Gastrocnemius medialis (tissue), 4 donors: ENCODE measurements at regions not wholly inside any gene's neighbourhood (a gene's known extent, or its start where the extent isn't known, plus 50 kb on each side); places are given as distances from the start of the nearest gene placed in this dataset.

ENCODE experiments used
- ATAC-seq, 2 donors: fragments of 150-250 bp; one replicate each; pipeline ENCODE4 v1.9.1; 2016
- DNase-seq, 2 donors: peaks; one replicate each; pipeline ENCODE4 v3.0.0-alpha.2; 2019
- H3K27ac ChIP-seq, 4 donors: fragments of 200-600 bp; sonication (generic); 1 replicate in 1 of 4; 2 replicates in 3 of 4; pipeline ENCODE4 v1.5.1; 2016 to 2018; ENCODE audit warnings: mild to moderate bottlenecking in 2 of 4, moderate library complexity in 1 of 4
- H3K27me3 ChIP-seq, 3 donors: fragments of 200-600 bp; sonication (generic) in 2 of 3; 1 replicate in 1 of 3; 2 replicates in 2 of 3; pipeline versions ENCODE4 v1.5.1 to v1.6.0; 2016 to 2019; ENCODE audit warnings: mild to moderate bottlenecking in 1 of 3, moderate library complexity in 1 of 3
- H3K36me3 ChIP-seq, 2 donors: fragments of 200-600 bp; sonication (generic) in 1 of 2; one replicate each; pipeline ENCODE4 v1.5.1; 2017 to 2018
- H3K4me1 ChIP-seq, 2 donors: fragments of 200-600 bp; sonication (generic) in 1 of 2; one replicate each; pipeline ENCODE4 v1.5.1; 2016 to 2017; ENCODE audit warnings: mild to moderate bottlenecking in 2 of 2
- H3K4me3 ChIP-seq, 4 donors: fragments of 200-600 bp; sonication (generic) in 3 of 4; 1 replicate in 1 of 4; 2 replicates in 3 of 4; pipeline ENCODE4 v1.5.1; 2016 to 2019; ENCODE audit warnings: mild to moderate bottlenecking in 2 of 4
- H3K9me3 ChIP-seq, 3 donors: fragments of 200-600 bp; sonication (generic) in 2 of 3; 1 replicate in 1 of 3; 2 replicates in 2 of 3; pipeline ENCODE4 v1.5.1; 2016 to 2019
- POLR2A ChIP-seq, 2 donors: fragments of 450-650 bp; IDR thresholded peaks; one replicate each; pipeline ENCODE4 v1.6.1; 2017; ENCODE audit warnings: antibody characterized with exemption in 2 of 2, mild to moderate bottlenecking in 2 of 2, moderate library complexity in 2 of 2
- in situ Hi-C, 4 donors: fragments of 200-750 bp; cut with MboI; loops; one replicate each; pipeline versions ENCODE4 v1.15.0 to v1.8.0; 2017; ENCODE audit warnings: low sequenced_read_pairs in 4 of 4
- intact Hi-C: fragments of 100-400 bp; cut with DNase I; formaldehyde crosslinking; loops from one replicate; pipeline ENCODE4 v1.15.1; 2023; ENCODE audit warnings: low total_unique reads
- TF ChIP-seq, protein P1 (sequence below), 5 experiments: fragments of 450-650 bp in 3 of 5; fragments of 200-600 bp in 2 of 5; sonication (generic) in 2 of 5; IDR thresholded peaks in 4 of 5; conservative IDR thresholded peaks in 1 of 5; 1 replicate in 4 of 5; 2 replicates in 1 of 5; pipeline ENCODE4 v1.5.1; 2016 to 2019; ENCODE audit warnings: antibody characterized with exemption in 5 of 5, mild to moderate bottlenecking in 3 of 5, moderate library complexity in 3 of 5

DNA sequence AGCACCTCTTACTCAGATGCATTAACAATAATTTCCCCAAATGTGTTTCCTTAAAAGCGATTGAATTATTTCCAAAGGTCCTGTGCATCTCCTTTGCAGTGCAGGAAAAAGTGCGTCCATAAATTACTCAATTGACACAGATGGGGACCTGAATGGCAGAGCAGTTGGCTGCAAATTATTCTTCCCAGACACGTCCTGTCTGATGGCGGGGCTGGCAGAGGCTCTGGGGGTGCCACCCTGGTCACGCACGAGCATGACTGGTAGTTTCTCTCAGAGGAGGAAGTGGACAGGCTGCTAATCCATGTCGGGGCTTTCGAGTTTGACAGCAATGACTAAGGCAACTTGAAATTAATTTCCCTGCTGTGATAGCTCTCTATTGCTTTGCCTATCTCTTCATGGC, 264.8 kb upstream of the BRINP1 start:
- no peaks in the 10 kb centered on the region for H3K36me3 ChIP-seq
- no peak for ATAC-seq
- H3K4me3 ChIP-seq: no peak overlapping the region
- no peak for DNase-seq
- H3K4me1 ChIP-seq: no peaks in the 10 kb centered on the region
- in situ Hi-C loops (no loop called here), intact Hi-C loops (no loop called here)
- no peaks in the 10 kb centered on the region for H3K9me3 ChIP-seq
- H3K27ac ChIP-seq: no peak overlapping the region
- TF ChIP-seq, protein P1, sequence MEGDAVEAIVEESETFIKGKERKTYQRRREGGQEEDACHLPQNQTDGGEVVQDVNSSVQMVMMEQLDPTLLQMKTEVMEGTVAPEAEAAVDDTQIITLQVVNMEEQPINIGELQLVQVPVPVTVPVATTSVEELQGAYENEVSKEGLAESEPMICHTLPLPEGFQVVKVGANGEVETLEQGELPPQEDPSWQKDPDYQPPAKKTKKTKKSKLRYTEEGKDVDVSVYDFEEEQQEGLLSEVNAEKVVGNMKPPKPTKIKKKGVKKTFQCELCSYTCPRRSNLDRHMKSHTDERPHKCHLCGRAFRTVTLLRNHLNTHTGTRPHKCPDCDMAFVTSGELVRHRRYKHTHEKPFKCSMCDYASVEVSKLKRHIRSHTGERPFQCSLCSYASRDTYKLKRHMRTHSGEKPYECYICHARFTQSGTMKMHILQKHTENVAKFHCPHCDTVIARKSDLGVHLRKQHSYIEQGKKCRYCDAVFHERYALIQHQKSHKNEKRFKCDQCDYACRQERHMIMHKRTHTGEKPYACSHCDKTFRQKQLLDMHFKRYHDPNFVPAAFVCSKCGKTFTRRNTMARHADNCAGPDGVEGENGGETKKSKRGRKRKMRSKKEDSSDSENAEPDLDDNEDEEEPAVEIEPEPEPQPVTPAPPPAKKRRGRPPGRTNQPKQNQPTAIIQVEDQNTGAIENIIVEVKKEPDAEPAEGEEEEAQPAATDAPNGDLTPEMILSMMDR (IDR thresholded peaks at IDR 0.05 in 4 of 5, conservative IDR thresholded peaks at IDR 0.05 in 1 of 5): no peak
- no peak for TF ChIP-seq POLR2A (IDR thresholded peaks at IDR 0.05)
- no peaks in the 10 kb centered on the region for H3K27me3 ChIP-seq

DNA sequence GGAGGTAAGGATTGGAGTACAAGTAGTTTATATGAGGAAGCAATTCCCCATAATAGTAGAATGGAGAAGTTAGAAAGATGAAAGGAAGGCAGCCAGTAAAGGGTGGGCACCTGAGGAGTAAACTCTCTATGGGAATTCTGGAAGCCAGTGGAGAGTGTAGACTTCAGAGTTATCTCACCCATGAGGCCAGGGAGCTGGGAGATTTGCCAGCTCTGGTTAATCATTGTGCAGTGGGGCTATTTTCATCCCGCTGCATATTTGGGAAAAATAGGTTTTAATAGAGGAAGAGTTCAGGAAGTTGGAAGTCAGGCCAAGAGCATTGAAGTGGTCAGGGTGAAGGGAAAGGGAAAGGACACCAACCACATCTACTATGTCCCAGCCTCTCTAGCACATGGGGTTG, 242.3 kb upstream of the BRINP1 start:
- H3K27ac ChIP-seq: no peak overlapping the region
- H3K27me3 ChIP-seq: no peaks in the 10 kb centered on the region
- no peaks in the 10 kb centered on the region for H3K36me3 ChIP-seq
- no peak for TF ChIP-seq POLR2A (IDR thresholded peaks at IDR 0.05)
- TF ChIP-seq, protein P1 (IDR thresholded peaks at IDR 0.05 in 4 of 5, conservative IDR thresholded peaks at IDR 0.05 in 1 of 5): no peak
- intact Hi-C loops: no loop called here
- DNase-seq (no peak), ATAC-seq (no peak)
- no peaks in the 10 kb centered on the region for H3K4me1 ChIP-seq
- H3K9me3 ChIP-seq: no peaks in the 10 kb centered on the region
- in situ Hi-C loops: no loop called here
- no peak overlapping the region for H3K4me3 ChIP-seq

DNA sequence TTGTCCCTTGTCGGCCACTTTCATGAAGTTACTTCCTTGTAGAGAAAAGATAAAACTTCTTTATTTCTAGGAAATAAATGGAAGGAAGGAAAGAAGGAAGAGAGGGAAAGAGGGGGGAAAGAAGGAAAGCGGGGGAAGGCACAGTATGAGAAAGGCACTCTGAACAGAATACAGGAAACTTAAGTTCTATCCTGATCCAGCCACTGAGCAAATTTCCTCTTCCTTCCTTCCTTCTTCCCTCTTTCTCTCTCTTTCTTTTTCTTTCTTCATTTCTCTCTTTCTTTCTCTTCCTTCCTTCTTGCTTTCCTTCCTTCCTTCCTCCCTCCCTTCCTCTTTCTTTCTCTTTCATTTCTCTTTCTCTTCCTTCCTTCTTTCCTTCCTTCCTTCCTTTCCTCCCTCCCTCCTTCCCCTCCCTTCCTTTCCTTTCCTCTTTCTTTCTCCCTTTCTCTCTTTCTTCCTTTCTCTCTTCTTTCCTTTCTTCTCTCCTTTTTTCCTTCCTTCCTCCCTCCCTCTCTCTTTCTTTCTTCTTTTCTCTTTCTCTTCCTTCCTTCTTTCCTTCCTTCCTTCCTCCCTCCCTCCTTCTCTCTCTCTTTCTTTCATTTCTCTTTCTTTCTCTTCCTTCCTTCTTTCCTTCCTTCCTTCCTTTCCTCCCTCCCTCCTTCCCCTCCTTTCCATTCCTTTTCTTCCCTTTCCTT, 240.2 kb upstream of the BRINP1 start:
- Histone ChIP-seq H3K9me3 (no peaks in the 10 kb centered on the region), H3K4me3 (no peak overlapping the region), H3K4me1 (no peaks in the 10 kb centered on the region), H3K27ac (no peak overlapping the region), H3K36me3 (no peaks in the 10 kb centered on the region), H3K27me3 (no peaks in the 10 kb centered on the region)
- ATAC-seq (no peak), DNase-seq (no peak)
- intact Hi-C loops (no loop called here), in situ Hi-C loops (no loop called here)
- TF ChIP-seq, protein P1 (IDR thresholded peaks at IDR 0.05 in 4 of 5, conservative IDR thresholded peaks at IDR 0.05 in 1 of 5): no peak
- TF ChIP-seq POLR2A (IDR thresholded peaks at IDR 0.05): no peak

DNA sequence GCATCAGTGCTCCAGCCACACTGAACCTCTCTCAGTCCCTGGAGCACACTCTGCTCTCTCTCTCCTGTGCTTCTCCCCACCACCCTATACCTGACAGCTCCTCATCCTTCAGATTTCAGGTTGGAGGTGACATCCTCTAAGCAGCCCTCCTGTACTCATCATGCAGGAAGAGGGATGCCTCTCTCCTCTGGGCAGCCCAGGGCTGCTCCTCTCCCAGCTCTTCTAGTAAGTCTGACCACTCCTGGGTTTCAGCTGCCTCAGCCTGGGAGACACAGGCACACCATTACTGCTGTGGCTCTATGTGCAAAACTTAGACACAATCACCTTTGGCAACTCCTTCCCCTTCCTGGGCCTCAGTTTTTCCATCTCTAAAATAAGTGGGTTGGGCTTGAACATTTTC, 232.4 kb upstream of the BRINP1 start:
- Histone ChIP-seq H3K4me3 (no peak overlapping the region), H3K36me3 (no peaks in the 10 kb centered on the region), H3K9me3 (no peaks in the 10 kb centered on the region), H3K4me1 (no peaks in the 10 kb centered on the region), H3K27me3 (no peaks in the 10 kb centered on the region), H3K27ac (no peak overlapping the region)
- intact Hi-C loops (no loop called here), in situ Hi-C loops (no loop called here)
- ATAC-seq (no peak), DNase-seq (no peak)
- TF ChIP-seq, protein P1 (IDR thresholded peaks at IDR 0.05 in 4 of 5, conservative IDR thresholded peaks at IDR 0.05 in 1 of 5): no peak
- no peak for TF ChIP-seq POLR2A (IDR thresholded peaks at IDR 0.05)

DNA sequence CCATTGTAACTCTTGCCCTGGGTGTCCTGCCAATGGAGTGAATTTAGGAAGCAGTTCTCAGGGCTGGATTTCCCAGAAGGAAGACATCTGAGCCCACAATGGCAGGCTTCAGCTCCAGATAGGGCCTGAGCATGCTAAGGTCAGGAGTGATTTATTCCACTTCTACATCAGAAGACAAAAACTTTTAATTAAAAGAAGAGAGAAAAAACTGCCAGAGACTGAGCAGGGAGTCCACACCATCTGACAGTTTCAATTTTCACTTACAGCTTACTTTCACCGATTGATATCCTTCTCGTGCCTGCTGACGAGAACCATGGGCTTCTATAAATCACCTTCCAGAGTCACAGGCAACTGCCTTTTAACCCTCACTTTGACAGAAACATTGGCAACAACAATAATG, 228.3 kb upstream of the BRINP1 start:
- H3K36me3 ChIP-seq: no peaks in the 10 kb centered on the region
- no peaks in the 10 kb centered on the region for H3K4me1 ChIP-seq
- TF ChIP-seq, protein P1 (IDR thresholded peaks at IDR 0.05 in 4 of 5, conservative IDR thresholded peaks at IDR 0.05 in 1 of 5): no peak
- no peak for TF ChIP-seq POLR2A (IDR thresholded peaks at IDR 0.05)
- H3K9me3 ChIP-seq: no peaks in the 10 kb centered on the region
- no peak overlapping the region for H3K27ac ChIP-seq
- H3K27me3 ChIP-seq: no peaks in the 10 kb centered on the region
- DNase-seq (no peak), ATAC-seq (no peak)
- in situ Hi-C loops (no loop called here), intact Hi-C loops (no loop called here)
- H3K4me3 ChIP-seq: no peak overlapping the region
